ENCODE measurements at regions not wholly inside any gene's neighbourhood (a gene's known extent, or its start where the extent isn't known, plus 50 kb on each side); places are given as distances from the start of the nearest gene placed in this dataset.

- no peaks in the 10 kb centered on the region; the same call in 1 of the 2 replicates for H3K9me2 ChIP-seq (ENCODE audit: insufficient read depth)
- no peak overlapping the region for H2AFZ ChIP-seq
- H4K20me1 ChIP-seq (replicated peaks; ENCODE audit: insufficient read depth): no peaks in the 10 kb centered on the region
- ATAC-seq (no peak), DNase-seq (ENCODE audit: low spot score) (no peak)
- peaks cover 65% of the 10 kb centered on the region for H3K27me3 ChIP-seq (ENCODE audit: insufficient read depth)
- H3K79me2 ChIP-seq (replicated peaks; ENCODE audit: insufficient read depth): no peaks in the 10 kb centered on the region
- no peaks in the 10 kb centered on the region for H3F3A ChIP-seq (replicated peaks; ENCODE audit: low read depth)
- Mint-ChIP-seq H3K36me3 (ENCODE audit: low read depth) (no peaks in the 10 kb centered on the region), H3K4me1 (no peaks in the 10 kb centered on the region; the same call in 2 of the 3 replicates), H3K4me3 (no peak overlapping the region), H3K27ac (no peak overlapping the region), H3K9me3 (no peaks in the 10 kb centered on the region), H3K27me3 (ENCODE audit: insufficient read depth, low read depth, poor library complexity) (peaks cover 37% of the 10 kb centered on the region)
- H3K4me3 ChIP-seq: no peak overlapping the region
- H3K27ac ChIP-seq (ENCODE audit: low read depth): no peak overlapping the region
- H3K4me2 ChIP-seq: no peak overlapping the region
- TF ChIP-seq NANOG (IDR thresholded peaks at IDR 0.05; ENCODE audit: borderline replicate concordance): no peak
- TF ChIP-seq CREB1 (CRISPR knock-in tag; IDR thresholded peaks at IDR 0.05; ENCODE audit: low read depth): no peak
- TF ChIP-seq CTCF (conservative IDR thresholded peaks at IDR 0.05; ENCODE audit: low read depth in 2 of 2): no peak
- TF ChIP-seq POLR2AphosphoS5 (IDR thresholded peaks at IDR 0.05; ENCODE audit: low read depth): no peak
- no peak for TF ChIP-seq STAT1 (IDR thresholded peaks at IDR 0.05; ENCODE audit: unreplicated experiment)
- TF ChIP-seq, protein P1, sequence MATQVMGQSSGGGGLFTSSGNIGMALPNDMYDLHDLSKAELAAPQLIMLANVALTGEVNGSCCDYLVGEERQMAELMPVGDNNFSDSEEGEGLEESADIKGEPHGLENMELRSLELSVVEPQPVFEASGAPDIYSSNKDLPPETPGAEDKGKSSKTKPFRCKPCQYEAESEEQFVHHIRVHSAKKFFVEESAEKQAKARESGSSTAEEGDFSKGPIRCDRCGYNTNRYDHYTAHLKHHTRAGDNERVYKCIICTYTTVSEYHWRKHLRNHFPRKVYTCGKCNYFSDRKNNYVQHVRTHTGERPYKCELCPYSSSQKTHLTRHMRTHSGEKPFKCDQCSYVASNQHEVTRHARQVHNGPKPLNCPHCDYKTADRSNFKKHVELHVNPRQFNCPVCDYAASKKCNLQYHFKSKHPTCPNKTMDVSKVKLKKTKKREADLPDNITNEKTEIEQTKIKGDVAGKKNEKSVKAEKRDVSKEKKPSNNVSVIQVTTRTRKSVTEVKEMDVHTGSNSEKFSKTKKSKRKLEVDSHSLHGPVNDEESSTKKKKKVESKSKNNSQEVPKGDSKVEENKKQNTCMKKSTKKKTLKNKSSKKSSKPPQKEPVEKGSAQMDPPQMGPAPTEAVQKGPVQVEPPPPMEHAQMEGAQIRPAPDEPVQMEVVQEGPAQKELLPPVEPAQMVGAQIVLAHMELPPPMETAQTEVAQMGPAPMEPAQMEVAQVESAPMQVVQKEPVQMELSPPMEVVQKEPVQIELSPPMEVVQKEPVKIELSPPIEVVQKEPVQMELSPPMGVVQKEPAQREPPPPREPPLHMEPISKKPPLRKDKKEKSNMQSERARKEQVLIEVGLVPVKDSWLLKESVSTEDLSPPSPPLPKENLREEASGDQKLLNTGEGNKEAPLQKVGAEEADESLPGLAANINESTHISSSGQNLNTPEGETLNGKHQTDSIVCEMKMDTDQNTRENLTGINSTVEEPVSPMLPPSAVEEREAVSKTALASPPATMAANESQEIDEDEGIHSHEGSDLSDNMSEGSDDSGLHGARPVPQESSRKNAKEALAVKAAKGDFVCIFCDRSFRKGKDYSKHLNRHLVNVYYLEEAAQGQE (IDR thresholded peaks at IDR 0.05; ENCODE audit: unreplicated experiment): no peak
- TF ChIP-seq ZNF462 (CRISPR knock-in tag; IDR thresholded peaks at IDR 0.05): no peak
- TF ChIP-seq JUNB (IDR thresholded peaks at IDR 0.05; ENCODE audit: unreplicated experiment): no peak
- TF ChIP-seq EZH2phosphoT487 (IDR thresholded peaks at IDR 0.05; ENCODE audit: unreplicated experiment): no peak
- TF ChIP-seq, protein P2, sequence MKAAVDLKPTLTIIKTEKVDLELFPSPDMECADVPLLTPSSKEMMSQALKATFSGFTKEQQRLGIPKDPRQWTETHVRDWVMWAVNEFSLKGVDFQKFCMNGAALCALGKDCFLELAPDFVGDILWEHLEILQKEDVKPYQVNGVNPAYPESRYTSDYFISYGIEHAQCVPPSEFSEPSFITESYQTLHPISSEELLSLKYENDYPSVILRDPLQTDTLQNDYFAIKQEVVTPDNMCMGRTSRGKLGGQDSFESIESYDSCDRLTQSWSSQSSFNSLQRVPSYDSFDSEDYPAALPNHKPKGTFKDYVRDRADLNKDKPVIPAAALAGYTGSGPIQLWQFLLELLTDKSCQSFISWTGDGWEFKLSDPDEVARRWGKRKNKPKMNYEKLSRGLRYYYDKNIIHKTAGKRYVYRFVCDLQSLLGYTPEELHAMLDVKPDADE (IDR thresholded peaks at IDR 0.05): no peak
- H3K36me3 ChIP-seq (ENCODE audit: insufficient read depth): no peaks in the 10 kb centered on the region
- peaks cover 9% of the 10 kb centered on the region; the same call in 1 of the 2 replicates for H3K4me1 ChIP-seq (ENCODE audit: insufficient read depth)
Observed at GRCh38 chr1:47511825-47512224, 74.0 kb downstream of the FOXD2 start.
